Osteoblast (primary cell): ENCODE measurements at regions not wholly inside any gene's neighbourhood (a gene's known extent, or its start where the extent isn't known, plus 50 kb on each side); places are given as distances from the start of the nearest gene placed in this dataset.

Experiments
- DNase-seq: peaks from one replicate; pipeline ENCODE4 v3.0.0; 2011; ENCODE audit warnings: low spot score, mixed read lengths; ENCODE audit not compliant: insufficient read length; ENCODE audit errors: missing footprints
- H2AFZ ChIP-seq: 2 replicates; pipeline ENCODE4 v1.6.0; 2011; ENCODE audit warnings: mild to moderate bottlenecking, low read length
- H3K27ac ChIP-seq: 2 replicates; pipeline ENCODE4 v1.5.1; 2011; ENCODE audit warnings: mild to moderate bottlenecking, low read depth, low read length, moderate library complexity
- H3K27me3 ChIP-seq: 2 replicates; pipeline ENCODE4 v1.6.0; 2012; ENCODE audit warnings: mild to moderate bottlenecking, control low read depth, inconsistent platforms, low read length, moderate library complexity; ENCODE audit not compliant: insufficient read depth
- H3K36me3 ChIP-seq: 2 replicates; pipeline ENCODE4 v1.5.1; 2011; ENCODE audit warnings: mild to moderate bottlenecking, low read length, control low read depth, moderate library complexity; ENCODE audit not compliant: insufficient read depth
- H3K4me1 ChIP-seq: 2 replicates; pipeline ENCODE4 v1.5.1; 2011; ENCODE audit warnings: mild to moderate bottlenecking, low read length, control low read depth, moderate library complexity; ENCODE audit not compliant: insufficient read depth
- H3K4me2 ChIP-seq: 2 replicates; pipeline ENCODE4 v1.6.0; 2011; ENCODE audit warnings: mild to moderate bottlenecking, low read length; ENCODE audit not compliant: insufficient read depth
- H3K4me3 ChIP-seq: fragments of 200-600 bp; sonication (generic); 3 replicates; pipeline ENCODE4 v1.5.1; 2012; ENCODE audit warnings: mild to moderate bottlenecking, low read length, inconsistent platforms; ENCODE audit not compliant: insufficient read depth
- H3K79me2 ChIP-seq: 2 replicates; pipeline ENCODE4 v1.6.0; 2012; ENCODE audit warnings: mild to moderate bottlenecking, low read length, control low read depth, inconsistent platforms; ENCODE audit not compliant: insufficient read depth
- H3K9me3 ChIP-seq: 2 replicates; pipeline ENCODE4 v1.5.1; 2011; ENCODE audit warnings: low read depth, low read length, control low read depth
- H4K20me1 ChIP-seq: 2 replicates; pipeline ENCODE4 v1.6.0; 2012; ENCODE audit warnings: mild to moderate bottlenecking, low read length, control low read depth; ENCODE audit not compliant: insufficient read depth
- TF ChIP-seq, protein P1 (sequence below): IDR thresholded peaks from 2 replicates; pipeline ENCODE4 v1.5.1; 2011; ENCODE audit warnings: mild to moderate bottlenecking, low read depth, low read length, moderate library complexity; ENCODE audit errors: extremely low read depth

GRCh38 chr20:50335866-50336265 lies 145.2 kb downstream of the CEBPB start:
- no peak overlapping the region for H3K4me3 ChIP-seq
- DNase-seq = no peak
- peaks cover 70% of the 10 kb centered on the region for H3K4me1 ChIP-seq
- H3K9me3 ChIP-seq = no peaks in the 10 kb centered on the region
- no peaks in the 10 kb centered on the region for H3K79me2 ChIP-seq
- H3K27ac ChIP-seq = peak overlapping the region; percentile 74
- H4K20me1 ChIP-seq = no peaks in the 10 kb centered on the region
- no peak overlapping the region for H3K4me2 ChIP-seq
- TF ChIP-seq, protein P1, sequence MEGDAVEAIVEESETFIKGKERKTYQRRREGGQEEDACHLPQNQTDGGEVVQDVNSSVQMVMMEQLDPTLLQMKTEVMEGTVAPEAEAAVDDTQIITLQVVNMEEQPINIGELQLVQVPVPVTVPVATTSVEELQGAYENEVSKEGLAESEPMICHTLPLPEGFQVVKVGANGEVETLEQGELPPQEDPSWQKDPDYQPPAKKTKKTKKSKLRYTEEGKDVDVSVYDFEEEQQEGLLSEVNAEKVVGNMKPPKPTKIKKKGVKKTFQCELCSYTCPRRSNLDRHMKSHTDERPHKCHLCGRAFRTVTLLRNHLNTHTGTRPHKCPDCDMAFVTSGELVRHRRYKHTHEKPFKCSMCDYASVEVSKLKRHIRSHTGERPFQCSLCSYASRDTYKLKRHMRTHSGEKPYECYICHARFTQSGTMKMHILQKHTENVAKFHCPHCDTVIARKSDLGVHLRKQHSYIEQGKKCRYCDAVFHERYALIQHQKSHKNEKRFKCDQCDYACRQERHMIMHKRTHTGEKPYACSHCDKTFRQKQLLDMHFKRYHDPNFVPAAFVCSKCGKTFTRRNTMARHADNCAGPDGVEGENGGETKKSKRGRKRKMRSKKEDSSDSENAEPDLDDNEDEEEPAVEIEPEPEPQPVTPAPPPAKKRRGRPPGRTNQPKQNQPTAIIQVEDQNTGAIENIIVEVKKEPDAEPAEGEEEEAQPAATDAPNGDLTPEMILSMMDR = no peak
- no peaks in the 10 kb centered on the region for H3K36me3 ChIP-seq
- no peaks in the 10 kb centered on the region for H3K27me3 ChIP-seq
- no peak overlapping the region for H2AFZ ChIP-seq

- TF ChIP-seq, protein P1 = no peak
- DNase-seq = no peak
- Histone ChIP-seq H4K20me1 (no peaks in the 10 kb centered on the region), H3K4me3 (no peak overlapping the region), H3K9me3 (no peaks in the 10 kb centered on the region), H3K27ac (peak overlapping the region; percentile 74), H3K4me1 (peaks cover 70% of the 10 kb centered on the region), H3K4me2 (peak overlapping the region; percentile 34), H3K36me3 (no peaks in the 10 kb centered on the region), H3K27me3 (no peaks in the 10 kb centered on the region), H2AFZ (no peak overlapping the region), H3K79me2 (no peaks in the 10 kb centered on the region)
These were observed 146.0 kb downstream of the CEBPB start for GRCh38 chr20:50336661-50337060.

DNA sequence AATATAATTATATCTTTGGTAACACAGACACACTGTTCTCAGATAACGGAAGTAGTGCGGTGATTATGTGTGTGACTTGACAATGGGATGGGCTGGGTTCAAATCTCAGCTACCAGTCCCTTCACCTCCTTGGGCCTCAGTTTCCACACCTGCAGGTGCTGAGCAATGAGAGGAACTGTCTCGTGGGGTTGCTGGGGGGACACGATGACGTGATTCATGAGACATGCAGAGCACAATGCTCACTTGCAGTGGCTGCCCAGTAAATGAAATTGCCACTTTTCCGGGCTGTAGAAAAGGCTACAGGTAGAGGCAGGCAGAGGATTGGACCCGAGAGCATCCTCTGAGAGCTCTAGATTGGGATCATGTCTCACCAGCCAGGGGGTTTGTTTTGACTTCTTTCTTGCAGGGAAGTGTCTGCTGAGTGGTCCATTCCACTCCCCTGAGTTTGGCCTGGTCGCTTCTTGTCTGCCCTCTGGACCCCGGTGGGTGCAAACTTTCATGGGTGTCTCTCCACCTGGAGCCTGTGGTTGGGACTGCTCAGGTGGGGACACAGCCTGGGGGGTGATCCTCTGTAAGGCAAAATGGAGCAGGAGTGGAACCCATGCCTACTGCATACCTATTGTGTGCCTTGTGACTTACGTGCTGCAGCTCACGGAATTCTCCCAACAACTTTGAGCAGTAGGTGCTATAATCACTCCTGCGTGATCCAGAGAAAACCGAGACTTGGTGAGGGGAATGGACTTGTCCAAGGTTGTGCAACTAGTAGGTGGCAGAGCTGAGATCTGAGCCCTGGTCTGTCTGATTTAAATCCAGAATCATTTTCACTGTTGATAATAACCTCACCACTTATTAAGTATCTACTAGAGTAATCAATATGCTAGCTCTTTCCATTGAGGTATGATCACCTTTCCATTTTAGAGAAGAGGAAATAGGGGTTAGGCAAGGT lies 147.2 kb downstream of the CEBPB start:
- no peak overlapping the region for H3K4me2 ChIP-seq
- TF ChIP-seq, protein P1 = no peak
- H3K27me3 ChIP-seq = no peaks in the 10 kb centered on the region
- no peaks in the 10 kb centered on the region for H3K36me3 ChIP-seq
- H3K27ac ChIP-seq = peak overlapping the region; percentile 87
- peaks cover 66% of the 10 kb centered on the region for H3K4me1 ChIP-seq
- no peak for DNase-seq
- H2AFZ ChIP-seq = no peak overlapping the region
- no peaks in the 10 kb centered on the region for H3K9me3 ChIP-seq
- no peaks in the 10 kb centered on the region for H4K20me1 ChIP-seq
- no peaks in the 10 kb centered on the region for H3K79me2 ChIP-seq
- H3K4me3 ChIP-seq = no peak overlapping the region
